H1 (cell line): ENCODE measurements at regions not wholly inside any gene's neighbourhood (a gene's known extent, or its start where the extent isn't known, plus 50 kb on each side); places are given as distances from the start of the nearest gene placed in this dataset.

Source experiments
- CTCF ChIA-PET: fragments of 300-600 bp; sonication (Branson Sonifier 250); formaldehyde crosslinking; loops from one replicate; lab custom pipeline; 2021; ENCODE audit not compliant: partially characterized antibody; lab: Charles Lee
- POLR2A ChIA-PET: fragments of 300-600 bp; sonication (Branson Sonifier 250); formaldehyde crosslinking; loops from one replicate; lab custom pipeline; 2021; ENCODE audit warnings: inconsistent platforms; ENCODE audit not compliant: partially characterized antibody; lab: Charles Lee
- DNase-seq, 2 experiments: peaks; one replicate each; pipeline versions ENCODE4 v3.0.0 to v3.0.0-alpha.2; 2010 to 2022; ENCODE audit warnings: low spot score in 2 of 2, low read depth in 1 of 2, mixed read lengths in 1 of 2
- FAIRE-seq: peaks from 2 replicates; lab custom pipeline; 2011; peaks lifted over from hg19 to GRCh38; lab: Jason Lieb, UNC
- H2AFZ ChIP-seq: 2 replicates; pipeline ENCODE4 v1.8.1; 2012; ENCODE audit warnings: low read length, inconsistent platforms
- H2AK5ac ChIP-seq: 2 replicates; pipeline ENCODE4 v1.6.1; 2013; ENCODE audit warnings: low read depth, low read length
- H2BK120ac ChIP-seq: replicated peaks from 2 replicates; pipeline ENCODE3; 2013; ENCODE audit warnings: low read depth, low read length, inconsistent platforms
- H2BK12ac ChIP-seq: 2 replicates; pipeline ENCODE4 v1.6.1; 2013; ENCODE audit warnings: low read depth, low read length
- H2BK15ac ChIP-seq: 2 replicates; pipeline ENCODE4 v1.6.1; 2013; ENCODE audit warnings: low read length
- H2BK20ac ChIP-seq: 2 replicates; pipeline ENCODE4 v1.6.1; 2013; ENCODE audit warnings: low read length
- H2BK5ac ChIP-seq: 2 replicates; pipeline ENCODE4 v1.6.1; 2013; ENCODE audit warnings: low read depth, low read length
- H3K14ac ChIP-seq: 2 replicates; pipeline ENCODE4 v1.6.1; 2013; ENCODE audit warnings: inconsistent platforms; ENCODE audit not compliant: insufficient read length
- H3K18ac ChIP-seq: 2 replicates; pipeline ENCODE4 v1.6.1; 2013; ENCODE audit warnings: low read length; ENCODE audit errors: extremely low read depth
- H3K23ac ChIP-seq: 2 replicates; pipeline ENCODE4 v1.6.1; 2013; ENCODE audit warnings: inconsistent platforms; ENCODE audit not compliant: insufficient read length
- H3K23me2 ChIP-seq: 2 replicates; pipeline ENCODE4 v1.6.1; 2013; ENCODE audit warnings: low read depth, low read length
- H3K27ac ChIP-seq: 2 replicates; pipeline ENCODE4 v1.6.1; 2011; ENCODE audit warnings: low read depth, low read length, inconsistent platforms
- H3K27me3 ChIP-seq, 4 experiments: replicated peaks in 1 of 4; 1 replicate in 1 of 4; 2 replicates in 3 of 4; pipeline versions ENCODE4 v1.6.1 to v1.8.1; 2011 to 2013; ENCODE audit warnings: low read length in 3 of 4, mild to moderate bottlenecking in 3 of 4, inconsistent platforms in 2 of 4, mixed read lengths in 2 of 4, moderate library complexity in 1 of 4; ENCODE audit not compliant: control insufficient read depth in 3 of 4, insufficient read depth in 3 of 4; ENCODE audit errors: extremely low read depth in 1 of 4
- H3K36me3 ChIP-seq, 4 experiments: 2 replicates each; pipeline versions ENCODE4 v1.6.1 to v1.8.1; 2011 to 2013; ENCODE audit warnings: mild to moderate bottlenecking in 4 of 4, low read length in 3 of 4, moderate library complexity in 2 of 4, control low read depth in 1 of 4, inconsistent platforms in 1 of 4; ENCODE audit not compliant: insufficient read depth in 4 of 4, control insufficient read depth in 2 of 4
- H3K4ac ChIP-seq: replicated peaks from 2 replicates; pipeline ENCODE3; 2013; ENCODE audit warnings: low read length, low read depth, mixed read lengths, inconsistent platforms; ENCODE audit not compliant: insufficient read length
- H3K4me1 ChIP-seq, 4 experiments: replicated peaks in 1 of 4; 1 replicate in 1 of 4; 2 replicates in 3 of 4; pipeline versions ENCODE4 v1.6.1 to v1.8.1; 2011 to 2013; ENCODE audit warnings: low read length in 3 of 4, inconsistent platforms in 2 of 4, mixed read lengths in 1 of 4; ENCODE audit not compliant: insufficient read depth in 4 of 4, control insufficient read depth in 3 of 4
- H3K4me2 ChIP-seq, 2 experiments: 2 replicates each; pipeline versions ENCODE4 v1.6.1 to v1.8.1; 2011 to 2013; ENCODE audit warnings: low read depth in 2 of 2, low read length in 2 of 2, control low read depth in 1 of 2, inconsistent platforms in 1 of 2, mild to moderate bottlenecking in 1 of 2; ENCODE audit not compliant: insufficient read depth in 1 of 2
- H3K4me3 ChIP-seq, 4 experiments: fragments of 200-600, 300-600 bp in 1 of 4; sonication (generic), shearing (Covaris generic), sonication (Bioruptor Twin) in 1 of 4; 2 replicates each; pipeline versions ENCODE4 v1.5.1 to v1.8.1; 2011 to 2016; ENCODE audit warnings: low read length in 4 of 4, low read depth in 3 of 4, control low read depth in 2 of 4, inconsistent platforms in 2 of 4, mild to moderate bottlenecking in 2 of 4, mixed read lengths in 1 of 4, moderate library complexity in 1 of 4; ENCODE audit not compliant: insufficient read depth in 2 of 4; ENCODE audit errors: extremely low read depth in 1 of 4
- H3K56ac ChIP-seq: replicated peaks from 2 replicates; pipeline ENCODE3; 2013; ENCODE audit warnings: low read depth, mild to moderate bottlenecking, mixed read lengths, low read length, inconsistent platforms; ENCODE audit not compliant: insufficient read length
- H3K79me1 ChIP-seq: 2 replicates; pipeline ENCODE4 v1.6.1; 2013; ENCODE audit warnings: low read depth, low read length, control low read depth
- H3K79me2 ChIP-seq, 2 experiments: 2 replicates each; pipeline versions ENCODE4 v1.6.1 to v1.8.1; 2012 to 2013; ENCODE audit warnings: low read length in 2 of 2, mild to moderate bottlenecking in 2 of 2, inconsistent platforms in 1 of 2; ENCODE audit not compliant: insufficient read depth in 2 of 2, control insufficient read depth in 1 of 2
- H3K9ac ChIP-seq, 4 experiments: replicated peaks in 1 of 4; 1 replicate in 1 of 4; 2 replicates in 3 of 4; pipeline versions ENCODE4 v1.6.1 to v1.8.1; 2011 to 2013; ENCODE audit warnings: low read depth in 3 of 4, low read length in 3 of 4, control low read depth in 2 of 4, mild to moderate bottlenecking in 2 of 4, moderate library complexity in 2 of 4, inconsistent platforms in 1 of 4; ENCODE audit errors: extremely low read depth in 1 of 4
- H3K9me3 ChIP-seq, 2 experiments: 2 replicates each; pipeline versions ENCODE4 v1.6.1 to v1.8.1; 2012 to 2013; ENCODE audit warnings: mild to moderate bottlenecking in 2 of 2, moderate library complexity in 2 of 2, control low read depth in 1 of 2, inconsistent platforms in 1 of 2, low read depth in 1 of 2, low read length in 1 of 2, mixed read lengths in 1 of 2; ENCODE audit not compliant: insufficient read depth in 2 of 2
- H4K20me1 ChIP-seq, 2 experiments: replicated peaks in 1 of 2; 2 replicates each; pipeline versions ENCODE3 to v1.8.1; 2011 to 2013; ENCODE audit warnings: inconsistent platforms in 2 of 2, low read length in 2 of 2, mild to moderate bottlenecking in 1 of 2; ENCODE audit not compliant: insufficient read depth in 2 of 2, control insufficient read depth in 1 of 2
- H4K5ac ChIP-seq: 2 replicates; pipeline ENCODE4 v1.6.1; 2013; ENCODE audit warnings: low read length, low read depth, mixed read lengths, inconsistent platforms; ENCODE audit not compliant: insufficient read length
- H4K8ac ChIP-seq: 2 replicates; pipeline ENCODE4 v1.8.0; 2013; ENCODE audit warnings: mild to moderate bottlenecking, moderate library complexity, low read length, inconsistent platforms; ENCODE audit not compliant: insufficient read depth; ENCODE audit errors: extremely low read depth
- H4K91ac ChIP-seq: replicated peaks from 2 replicates; pipeline ENCODE3; 2013; ENCODE audit warnings: low read length, mixed read lengths, inconsistent platforms; ENCODE audit not compliant: insufficient read length
- BACH1 ChIP-seq: IDR thresholded peaks from 2 replicates; pipeline ENCODE4 v1.6.1; 2012; ENCODE audit warnings: low read length, improper control_type of control experiment
- BCL11A ChIP-seq, 2 experiments: IDR thresholded peaks; one replicate each; pipeline ENCODE4 v1.6.1; 2011; ENCODE audit warnings: low read depth in 2 of 2, low read length in 2 of 2, mild to moderate bottlenecking in 2 of 2
- BRCA1 ChIP-seq: IDR thresholded peaks from 2 replicates; pipeline ENCODE4 v1.6.1; 2012; ENCODE audit warnings: low read depth, low read length, improper control_type of control experiment
- CBX8 ChIP-seq: fragments of 300-800, 300-1000 bp; sonication (generic); IDR thresholded peaks from 2 replicates; pipeline ENCODE4 v1.7.1; 2016; ENCODE audit warnings: low read depth, low read length, borderline replicate concordance
- CHD1 ChIP-seq: IDR thresholded peaks from 2 replicates; pipeline ENCODE4 v1.6.1; 2012; ENCODE audit warnings: low read depth, low read length, improper control_type of control experiment
- KDM4A ChIP-seq: IDR thresholded peaks from one replicate; pipeline ENCODE4 v1.7.1; 2012; ENCODE audit warnings: low read depth, mild to moderate bottlenecking, moderate library complexity, low read length, inconsistent platforms; ENCODE audit not compliant: severe bottlenecking
- KDM5A ChIP-seq: fragments of 200-600 bp; IDR thresholded peaks from 2 replicates; pipeline ENCODE4 v1.7.1; 2012; ENCODE audit warnings: mild to moderate bottlenecking, low read length, inconsistent platforms, mixed read lengths
- RFX5 ChIP-seq: IDR thresholded peaks from 2 replicates; pipeline ENCODE4 v1.6.1; 2011; ENCODE audit warnings: low read depth, low read length, improper control_type of control experiment, borderline replicate concordance
- SIX5 ChIP-seq: IDR thresholded peaks from 2 replicates; pipeline ENCODE4 v1.6.1; 2011; ENCODE audit warnings: mild to moderate bottlenecking, low read depth, low read length
- SP1 ChIP-seq: IDR thresholded peaks from 2 replicates; pipeline ENCODE4 v1.6.1; 2011; ENCODE audit warnings: low read depth, low read length
- SP4 ChIP-seq: IDR thresholded peaks from 2 replicates; pipeline ENCODE4 v1.6.1; 2012; ENCODE audit warnings: low read length, inconsistent platforms
- SUZ12 ChIP-seq: fragments of 200-600 bp; sonication (generic); IDR thresholded peaks from 2 replicates; pipeline ENCODE4 v1.6.1; 2012; ENCODE audit warnings: mild to moderate bottlenecking, inconsistent platforms, low read length, moderate library complexity, mixed read lengths
- TAF7 ChIP-seq: optimal IDR thresholded peaks from 2 replicates; pipeline ENCODE3; 2011; ENCODE audit warnings: low read depth, mild to moderate bottlenecking, inconsistent platforms, low read length, moderate library complexity, borderline replicate concordance
- TBP ChIP-seq: IDR thresholded peaks from 2 replicates; pipeline ENCODE4 v1.6.1; 2011; ENCODE audit warnings: low read depth, low read length, improper control_type of control experiment
- TCF12 ChIP-seq: IDR thresholded peaks from 2 replicates; pipeline ENCODE4 v1.6.1; 2011; ENCODE audit warnings: low read depth, mild to moderate bottlenecking, low read length
- WGBS, 2 experiments: shearing (Covaris generic) in 1 of 2; methylation state at CpG; one replicate each; pipeline versions ENCODE4 v1.1.6 to v1.1.7; 2013 to 2015; ENCODE audit warnings: low lambda C conversion rate in 2 of 2, mixed read lengths in 2 of 2, inconsistent platforms in 1 of 2, low coverage in 1 of 2, missing lambda C conversion rate in 1 of 2; ENCODE audit not compliant: insufficient replicate concordance in 2 of 2, insufficient coverage in 1 of 2, insufficient read length in 1 of 2; ENCODE audit errors: extremely low coverage in 1 of 2, missing lambda C conversion rate in 1 of 2; 5-methylcytosine and 5-hydroxymethylcytosine counted together
- TF ChIP-seq, protein P1 (sequence below): IDR thresholded peaks from 2 replicates; pipeline ENCODE4 v1.6.1; 2012; ENCODE audit warnings: inconsistent platforms

DNA sequence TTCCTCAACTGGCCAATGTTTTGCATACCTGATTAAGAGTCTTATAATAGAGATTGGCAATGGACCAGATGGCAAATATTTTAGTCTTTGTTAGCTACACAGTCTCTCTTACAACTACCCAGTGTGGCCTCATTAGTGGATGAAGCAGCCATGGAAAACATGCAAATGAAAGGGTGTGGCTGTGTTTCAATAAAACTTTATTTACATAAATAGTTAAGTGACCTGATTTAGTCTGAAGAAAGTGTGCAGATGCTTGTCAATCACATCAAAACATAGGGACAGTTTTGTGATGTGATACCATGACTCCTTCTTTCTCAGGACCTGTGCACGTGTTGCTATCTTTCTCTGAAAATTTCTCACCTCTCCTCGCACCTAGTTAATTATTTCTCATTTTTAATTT, 309.8 kb upstream of the GRM7 start:
- Histone ChIP-seq H4K8ac (no peak overlapping the region), H3K9ac (no peak overlapping the region), H3K27ac (no peak overlapping the region), H2AK5ac (no peak overlapping the region), H3K79me2 (no peaks in the 10 kb centered on the region), H3K23ac (no peak overlapping the region), H3K23me2 (no peaks in the 10 kb centered on the region), H3K27me3 (peaks cover 0 to 1% (median 0%) of the 10 kb centered on the region in 4 experiments; a peak in 1 of 7 replicates), H3K36me3 (no peaks in the 10 kb centered on the region), H3K4ac (no peak overlapping the region), H3K4me2 (no peak overlapping the region), H2BK20ac (no peak overlapping the region), H4K91ac (no peak overlapping the region), H3K79me1 (no peaks in the 10 kb centered on the region), H3K56ac (no peak overlapping the region), H2BK120ac (no peak overlapping the region), H3K14ac (no peak overlapping the region), H2BK5ac (no peak overlapping the region), H3K4me3 (no peak overlapping the region), H3K4me1 (0 out of 7 replicates have a peak, but pooled peaks cover 0 to 2% (median 0%) of the 10 kb centered on the region in 4 experiments), H2BK12ac (no peak overlapping the region), H2AFZ (no peak overlapping the region), H2BK15ac (no peak overlapping the region), H4K5ac (no peak overlapping the region), H3K9me3 (peaks cover 9 to 13% of the 10 kb centered on the region in 2 experiments; a peak in 3 of 4 replicates), H4K20me1 (no peaks in the 10 kb centered on the region), H3K18ac (no peak overlapping the region)
- ChIA-PET POLR2A (no interaction called here), CTCF (no interaction called here)
- no peak for DNase-seq
- FAIRE-seq = no peak
- 85% methylated on average over 2 of the region's 2 CpGs; no CpG with 5 or more reads in 1 of the 2 experiments for WGBS, 2 experiments
- TF ChIP-seq CHD1 = no peak
- TF ChIP-seq KDM5A = no peak
- TF ChIP-seq TAF7 = no peak
- TF ChIP-seq TBP = no peak
- TF ChIP-seq BCL11A (IDR thresholded peaks at IDR 0.05; ENCODE audit: low read depth in 2 of 2, low read length in 2 of 2) = no peak
- no peak for TF ChIP-seq SIX5
- TF ChIP-seq TCF12 = no peak
- TF ChIP-seq BRCA1 = no peak
- no peak for TF ChIP-seq BACH1
- TF ChIP-seq SP1 = no peak
- no peak for TF ChIP-seq RFX5
- TF ChIP-seq, protein P1, sequence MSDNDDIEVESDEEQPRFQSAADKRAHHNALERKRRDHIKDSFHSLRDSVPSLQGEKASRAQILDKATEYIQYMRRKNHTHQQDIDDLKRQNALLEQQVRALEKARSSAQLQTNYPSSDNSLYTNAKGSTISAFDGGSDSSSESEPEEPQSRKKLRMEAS = no peak
- no peak for TF ChIP-seq CBX8
- no peak for TF ChIP-seq SP4
- no peak for TF ChIP-seq SUZ12
- no peak for TF ChIP-seq KDM4A
